Right ventricle myocardium superior (tissue), 1 donor: ENCODE measurements at regions not wholly inside any gene's neighbourhood (a gene's known extent, or its start where the extent isn't known, plus 50 kb on each side); places are given as distances from the start of the nearest gene placed in this dataset.
"Not testable (repeated sequence)": the region's sequence is repeated elsewhere in the genome, so short reads cannot be mapped to it uniquely, and the experiment has no call there.

Experiments used
- ATAC-seq: fragments of 200-7000 bp; cut with Tn5 transposase; one replicate; pipeline ENCODE4 v1.9.1; 2020; ENCODE audit warnings: mild to moderate bottlenecking; ENCODE audit not compliant: poor library complexity
- DNase-seq: peaks from one replicate; pipeline ENCODE4 v3.0.0-alpha.2; 2020
- intact Hi-C: fragments of 100-400 bp; cut with DNase I; formaldehyde crosslinking; loops from one replicate; pipeline ENCODE4 v1.11.2; 2022
- donor health status: DM: no; HTN: yes; CAD: no; lungs with severe emphysema.

DNA sequence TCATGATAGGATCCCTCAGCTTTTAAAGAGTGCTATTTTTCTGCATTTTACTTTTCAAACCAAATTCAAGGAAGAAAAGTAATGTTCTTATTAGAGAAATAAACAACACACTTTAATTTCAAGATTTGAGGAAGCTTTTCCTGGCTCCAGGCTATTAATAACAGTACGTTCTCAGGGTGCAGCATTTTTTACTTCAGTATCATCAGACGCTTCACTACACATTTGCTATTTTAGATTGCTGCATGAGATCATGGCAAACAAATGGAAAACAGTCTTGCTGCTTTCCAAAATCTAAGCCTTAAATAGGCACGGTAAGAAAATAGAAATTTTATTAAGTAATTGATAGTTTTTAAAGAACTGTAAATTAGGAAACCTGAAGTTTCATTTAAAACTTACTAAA lies 253.6 kb upstream of the EXOC2 start:
- intact Hi-C loops, result no loop called here
- DNase-seq, result no peak
- no peak for ATAC-seq

DNA sequence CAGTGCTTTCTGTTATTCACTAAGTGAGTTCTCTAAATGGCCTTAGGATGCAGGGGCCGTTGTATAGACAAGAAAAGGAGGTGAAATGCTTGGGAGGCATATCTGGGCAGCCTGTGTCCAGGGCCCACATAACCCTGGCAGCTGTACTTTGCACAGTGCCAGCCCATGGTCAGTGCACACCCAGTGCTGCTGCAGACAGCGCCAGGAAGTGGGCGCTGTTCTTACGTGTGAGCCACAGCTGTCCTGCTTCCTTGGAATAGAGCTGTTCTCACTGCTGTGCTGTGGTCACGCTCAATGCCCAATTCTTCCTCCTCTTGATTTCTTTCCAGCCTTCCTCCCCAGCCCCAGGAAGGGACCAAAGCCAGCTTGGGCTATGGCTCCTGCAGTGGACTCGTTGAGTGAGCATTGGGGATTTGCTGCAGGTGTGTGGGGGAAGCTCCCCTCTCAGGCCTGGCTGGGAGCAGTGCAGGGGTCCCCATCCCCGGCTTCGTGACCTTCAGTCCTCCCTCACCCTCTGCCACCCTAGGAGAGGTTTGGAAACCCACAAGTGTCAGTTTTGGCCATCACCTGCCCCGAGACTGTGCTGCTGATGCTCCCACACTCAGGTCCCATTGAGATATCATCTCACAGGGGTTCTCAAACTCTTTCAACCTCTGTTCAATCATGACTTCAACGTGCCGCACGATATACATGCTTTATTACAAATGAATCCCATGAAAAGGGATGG lies 246.8 kb upstream of the EXOC2 start:
- DNase-seq (no peak), ATAC-seq (no peak)

DNA sequence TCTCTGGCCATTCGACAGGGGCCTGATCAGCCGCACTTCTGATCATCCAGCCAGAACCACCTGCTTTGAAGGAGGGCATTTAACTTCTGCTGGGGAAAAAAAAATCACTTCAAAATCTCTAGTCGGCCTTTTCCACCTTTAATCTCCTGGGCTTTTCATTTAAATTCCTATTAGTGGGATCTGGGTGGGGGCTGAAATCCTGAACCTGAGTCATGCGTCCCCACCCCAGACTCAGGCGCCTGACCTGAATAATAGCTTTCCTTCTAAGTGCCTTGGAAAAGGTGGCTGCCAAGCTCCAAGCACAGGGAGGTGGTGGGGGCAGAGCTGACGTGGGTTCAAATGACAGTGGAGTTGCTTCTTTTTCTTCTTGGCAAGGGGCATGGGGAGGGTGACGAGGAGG lies 246.0 kb upstream of the EXOC2 start:
- DNase-seq (no peak), ATAC-seq (no peak)
- intact Hi-C loops, result no loop called here

More for the DNA sequence above, 246.8 kb upstream of the EXOC2 start:
- intact Hi-C loops, result no loop called here

DNA sequence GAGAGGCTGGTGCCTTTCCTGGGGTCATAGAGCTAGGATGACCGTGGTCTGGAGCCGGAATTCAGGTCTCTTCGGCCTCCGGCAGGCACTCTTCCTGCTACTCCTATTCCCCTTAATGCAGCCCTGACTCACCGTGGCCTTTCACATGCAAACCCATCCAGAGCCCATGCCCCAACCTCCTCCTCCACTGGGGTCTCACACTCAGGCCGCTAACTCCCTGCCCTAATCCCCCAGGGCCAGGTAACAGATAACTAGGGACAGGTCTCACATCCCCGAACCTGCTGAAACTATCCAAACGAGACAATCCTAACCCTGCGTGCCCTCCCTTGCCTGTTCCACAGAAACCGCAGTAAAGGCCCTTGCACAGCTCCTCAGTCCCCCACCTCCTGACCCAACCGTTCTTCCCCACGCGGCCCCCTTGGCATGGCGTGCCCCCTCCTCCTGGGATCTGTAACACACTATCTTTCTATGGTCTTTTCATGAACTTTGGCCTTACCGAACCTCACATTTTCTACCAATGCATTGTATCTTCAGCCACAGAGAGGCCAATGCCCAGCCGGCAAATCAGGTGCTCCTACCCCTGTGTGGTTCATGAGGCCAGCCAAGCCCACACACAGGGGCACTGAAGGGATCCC lies 245.4 kb upstream of the EXOC2 start:
- intact Hi-C loops, result no loop called here
- DNase-seq (no peak), ATAC-seq (no peak)

DNA sequence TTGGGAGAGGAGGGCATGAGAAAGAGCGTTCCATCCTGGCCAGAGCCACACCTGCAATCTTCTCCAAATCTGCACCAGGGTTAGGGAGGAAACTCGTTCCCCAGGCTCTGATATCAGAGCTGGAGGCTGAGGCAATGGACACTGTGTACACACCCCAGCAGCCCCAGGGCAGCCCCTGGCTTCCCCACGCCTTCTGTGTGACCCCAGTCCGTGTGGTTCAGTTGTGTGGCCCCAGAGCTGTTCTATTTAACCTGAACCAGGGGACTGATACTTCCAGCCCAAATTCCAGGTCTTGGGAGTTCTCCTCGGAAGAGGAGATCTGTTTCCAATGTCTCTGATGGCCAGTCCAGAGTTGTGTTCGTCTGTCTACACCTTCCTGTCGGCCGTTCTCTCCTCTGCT lies 242.6 kb upstream of the EXOC2 start:
- intact Hi-C loops, result no loop called here
- ATAC-seq (no peak), DNase-seq (no peak)

DNA sequence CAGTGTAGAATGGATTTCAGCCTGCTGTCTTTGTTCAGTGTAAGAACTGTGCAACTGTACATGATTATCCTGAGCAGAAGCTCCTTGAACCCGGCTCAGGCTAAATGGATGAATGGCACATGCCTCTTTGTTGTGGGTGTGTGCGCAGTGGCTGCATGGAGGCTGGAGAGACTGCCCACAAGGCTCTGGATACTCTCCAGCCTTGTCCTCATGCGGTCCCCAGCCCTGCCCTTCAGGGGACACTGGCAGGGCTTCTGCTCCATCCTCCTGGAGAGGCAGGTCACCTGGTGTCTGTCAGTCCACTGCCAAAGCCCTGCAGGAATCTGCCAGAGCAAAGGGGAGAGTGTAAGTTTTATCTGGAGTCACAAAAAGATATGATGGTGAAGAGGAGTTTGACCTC lies 241.7 kb upstream of the EXOC2 start:
- DNase-seq (no peak), ATAC-seq (no peak)
- intact Hi-C loops, result no loop called here

DNA sequence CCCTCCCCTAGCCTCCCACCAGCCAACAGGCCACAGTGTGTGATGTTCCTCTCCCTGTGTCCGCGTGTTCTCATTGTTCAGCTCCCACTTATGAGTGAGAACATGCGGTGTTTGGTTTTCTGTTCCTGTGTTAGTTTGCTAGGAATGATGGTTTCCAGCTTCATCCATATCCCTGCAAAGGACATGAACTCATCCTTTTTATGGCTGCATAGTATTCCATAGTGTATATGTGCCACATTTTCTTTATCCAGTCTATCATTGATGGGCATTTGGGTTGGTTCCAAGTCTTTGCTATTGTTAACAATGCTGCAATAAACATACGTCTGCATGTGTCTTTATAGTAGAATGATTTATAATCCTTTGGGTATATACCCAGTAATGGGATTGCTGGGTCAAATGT lies 239.0 kb upstream of the EXOC2 start:
- intact Hi-C loops, ATAC-seq, DNase-seq: not testable (repeated sequence)

DNA sequence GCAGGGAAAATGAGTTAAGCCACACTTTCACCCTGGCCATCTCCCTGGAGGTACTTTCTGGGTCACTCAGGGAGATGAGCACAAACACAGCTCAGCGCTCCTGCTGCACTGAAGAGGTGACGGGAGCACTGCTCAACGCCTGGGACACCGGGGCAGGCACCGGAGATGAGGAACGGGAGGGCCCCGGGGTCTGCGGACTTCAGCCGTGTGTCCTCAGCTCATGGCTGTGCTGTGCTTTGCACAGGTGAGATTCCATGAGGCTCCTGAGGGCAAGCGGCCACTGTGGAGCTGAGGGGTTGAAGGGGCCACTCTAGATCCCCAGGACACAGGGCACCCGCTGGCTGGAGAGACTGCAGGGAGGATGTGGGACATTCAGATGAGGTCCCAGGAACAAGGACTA lies 234.2 kb upstream of the EXOC2 start:
- intact Hi-C loops, result no loop called here
- ATAC-seq, result no peak
- no peak for DNase-seq

DNA sequence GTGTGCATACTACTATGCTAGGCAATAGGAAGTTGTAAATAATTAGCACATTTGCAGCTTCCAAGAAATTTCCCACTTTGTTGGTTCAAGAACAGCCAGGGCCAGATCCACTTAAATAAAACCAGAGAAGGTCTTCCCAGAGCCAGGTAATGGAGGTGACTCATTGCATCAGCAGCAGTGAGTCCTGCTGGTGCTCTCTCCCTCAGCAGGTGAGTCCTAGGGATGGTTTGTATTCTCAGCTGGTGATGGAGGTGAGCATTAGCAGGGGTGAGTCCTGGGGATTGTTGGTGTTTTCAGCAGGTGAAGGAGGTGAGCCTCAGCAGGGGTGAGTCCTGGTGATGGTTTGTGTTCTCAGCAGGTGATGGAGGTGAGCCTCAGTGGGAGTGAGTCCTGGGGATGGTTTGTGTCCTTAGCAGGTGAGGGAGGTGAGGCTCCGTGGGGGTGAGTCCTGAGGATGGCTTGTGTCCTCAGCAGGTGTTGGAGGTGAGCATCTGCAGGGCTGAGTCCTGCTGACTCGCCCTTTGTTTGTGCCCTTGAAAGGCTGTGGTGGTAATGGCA lies 232.8 kb upstream of the EXOC2 start:
- ATAC-seq (no peak), DNase-seq (no peak)
- intact Hi-C loops, result no loop called here

DNA sequence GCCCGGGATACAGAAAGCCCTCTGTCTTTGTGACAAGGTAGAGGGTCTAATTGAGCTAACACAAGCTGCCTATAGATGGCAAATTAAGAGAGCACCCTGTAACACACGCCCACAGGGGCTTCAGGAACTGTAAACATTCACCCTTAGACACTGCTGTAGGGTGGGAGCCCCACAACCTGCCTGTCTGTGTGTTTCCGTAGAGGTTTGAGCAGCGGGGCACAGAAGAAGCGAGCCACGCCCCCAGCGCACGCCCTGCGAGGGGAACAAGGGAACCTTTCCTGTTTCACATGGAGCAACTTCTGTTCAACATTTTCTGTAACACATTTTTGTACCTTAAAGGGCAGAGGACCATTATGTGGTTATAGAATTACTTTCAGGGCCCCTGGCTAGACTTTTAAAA lies 231.7 kb upstream of the EXOC2 start:
- DNase-seq (no peak), ATAC-seq (no peak)
- intact Hi-C loops, result no loop called here

DNA sequence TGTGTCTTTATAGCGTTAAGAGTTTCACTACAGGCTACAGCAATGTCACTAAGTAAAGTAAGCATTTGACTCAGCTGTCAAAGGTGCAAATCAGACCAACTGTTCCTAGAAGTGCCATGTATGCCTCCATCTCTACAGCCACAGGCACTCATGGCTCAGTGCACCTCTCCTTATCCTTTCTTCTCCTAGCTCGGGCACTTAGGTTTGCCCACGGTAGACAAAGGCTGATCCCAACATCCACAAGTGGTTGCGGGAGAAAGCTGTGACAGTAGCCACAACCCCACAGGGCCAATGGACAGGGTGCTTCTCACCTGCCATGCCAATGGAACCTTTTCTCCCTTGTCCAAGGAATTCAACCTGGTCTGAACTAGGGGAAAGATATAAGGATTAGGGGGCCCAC lies 228.5 kb upstream of the EXOC2 start:
- DNase-seq, result no peak
- intact Hi-C loops, result no loop called here

DNA sequence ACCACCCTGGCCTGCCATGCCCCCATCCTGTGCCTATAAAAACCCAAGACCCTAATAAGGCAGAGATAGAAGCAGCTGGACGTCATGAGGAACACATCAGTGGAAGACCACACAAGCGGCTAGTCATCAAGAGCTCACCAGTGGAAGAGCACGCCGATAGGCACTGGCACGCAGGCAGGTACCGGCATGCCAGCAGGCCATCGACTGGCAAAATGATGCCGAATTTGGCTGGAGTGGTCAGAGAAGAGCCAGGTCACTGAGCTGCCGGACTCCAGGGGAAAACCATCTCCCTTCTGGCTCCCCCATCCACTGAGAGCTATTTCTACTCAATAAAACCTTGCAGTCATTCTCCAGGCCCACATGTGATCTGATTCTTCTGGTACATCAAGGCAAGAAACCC lies 227.6 kb upstream of the EXOC2 start:
- ATAC-seq (no peak), DNase-seq (no peak)
- intact Hi-C loops, result no loop called here

More for the DNA sequence above, 228.5 kb upstream of the EXOC2 start:
- ATAC-seq, result no peak

DNA sequence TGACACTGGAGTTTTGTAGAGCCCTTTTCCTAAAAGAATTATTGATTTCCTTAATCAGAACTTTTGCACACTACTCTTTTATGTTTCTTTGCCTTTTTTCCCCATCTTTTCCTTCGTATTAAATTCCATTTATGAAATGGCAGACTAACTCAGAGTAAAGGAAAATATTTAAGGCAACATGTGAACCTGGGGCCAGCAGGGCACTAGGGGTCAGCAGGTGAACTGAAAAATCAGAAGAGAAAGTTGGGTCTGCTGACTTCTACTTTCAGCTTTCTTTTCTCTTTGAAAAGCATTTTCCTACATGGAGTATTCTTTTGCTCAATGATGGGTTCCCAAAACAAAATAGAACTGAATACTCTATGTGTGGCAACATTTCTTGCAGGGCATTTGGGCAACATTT lies 226.6 kb upstream of the EXOC2 start:
- intact Hi-C loops, result no loop called here
- no peak for DNase-seq
- no peak for ATAC-seq

DNA sequence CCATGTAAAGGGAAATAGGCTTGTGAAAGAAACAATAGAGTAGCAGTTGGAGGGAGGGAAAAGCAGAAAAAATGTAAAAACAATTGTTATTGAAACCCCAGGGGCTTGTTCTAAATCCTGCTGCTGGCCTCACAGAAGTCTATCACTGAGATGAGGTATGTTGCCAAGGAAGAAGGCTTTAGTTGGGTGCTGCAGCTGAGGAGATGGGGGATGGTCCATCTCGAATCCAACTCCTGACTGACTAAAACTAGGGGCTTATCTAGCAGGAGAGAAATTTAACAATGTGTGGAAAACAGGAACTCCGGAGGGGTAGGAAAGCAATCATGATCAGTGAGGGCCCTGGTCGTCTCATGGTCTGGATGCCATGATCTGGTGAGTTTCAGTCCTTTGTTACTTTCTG lies 225.0 kb upstream of the EXOC2 start:
- ATAC-seq, result no peak

DNA sequence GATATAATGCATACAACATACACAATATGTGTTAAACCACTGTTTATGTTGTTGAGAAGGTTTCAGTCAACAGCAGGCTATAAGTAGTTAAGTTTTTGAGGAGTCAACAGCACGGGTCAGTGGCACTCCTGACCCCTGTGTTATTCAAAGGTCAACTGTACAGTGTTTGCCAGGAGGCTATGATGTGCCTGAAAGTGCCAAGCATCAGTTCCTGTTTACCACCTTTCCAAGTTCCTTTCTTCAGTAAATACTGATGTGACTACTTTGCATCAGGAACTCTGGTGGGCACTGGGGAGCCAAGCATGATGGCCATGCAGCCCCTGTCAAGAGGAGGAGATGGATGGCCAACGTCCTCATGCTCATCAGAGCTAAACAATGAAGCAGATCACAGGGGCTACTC lies 224.4 kb upstream of the EXOC2 start:
- intact Hi-C loops, result no loop called here
- no peak for DNase-seq
- no peak for ATAC-seq

More for the DNA sequence above, 225.0 kb upstream of the EXOC2 start:
- no peak for DNase-seq
- intact Hi-C loops, result no loop called here

DNA sequence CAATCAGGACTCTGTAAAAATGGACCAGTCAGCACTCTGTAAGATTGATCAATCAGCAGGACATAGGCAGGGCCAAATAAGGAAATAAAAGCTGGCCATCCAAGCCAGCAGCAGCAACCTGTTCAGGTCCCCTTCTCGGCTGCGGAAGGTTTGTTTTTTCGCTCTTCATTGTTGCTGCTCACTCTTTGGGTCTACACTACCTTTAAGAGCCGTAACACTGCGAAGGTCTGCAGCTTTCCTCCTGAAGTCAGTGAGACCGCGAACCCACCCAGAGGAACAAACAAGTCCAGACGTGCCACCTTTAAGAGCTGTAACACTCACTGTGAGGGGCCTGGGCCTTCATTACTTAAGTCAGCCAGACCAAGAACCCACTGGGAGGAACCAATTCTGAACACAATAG lies 223.2 kb upstream of the EXOC2 start:
- DNase-seq (no peak), ATAC-seq (no peak)
- intact Hi-C loops, result no loop called here

DNA sequence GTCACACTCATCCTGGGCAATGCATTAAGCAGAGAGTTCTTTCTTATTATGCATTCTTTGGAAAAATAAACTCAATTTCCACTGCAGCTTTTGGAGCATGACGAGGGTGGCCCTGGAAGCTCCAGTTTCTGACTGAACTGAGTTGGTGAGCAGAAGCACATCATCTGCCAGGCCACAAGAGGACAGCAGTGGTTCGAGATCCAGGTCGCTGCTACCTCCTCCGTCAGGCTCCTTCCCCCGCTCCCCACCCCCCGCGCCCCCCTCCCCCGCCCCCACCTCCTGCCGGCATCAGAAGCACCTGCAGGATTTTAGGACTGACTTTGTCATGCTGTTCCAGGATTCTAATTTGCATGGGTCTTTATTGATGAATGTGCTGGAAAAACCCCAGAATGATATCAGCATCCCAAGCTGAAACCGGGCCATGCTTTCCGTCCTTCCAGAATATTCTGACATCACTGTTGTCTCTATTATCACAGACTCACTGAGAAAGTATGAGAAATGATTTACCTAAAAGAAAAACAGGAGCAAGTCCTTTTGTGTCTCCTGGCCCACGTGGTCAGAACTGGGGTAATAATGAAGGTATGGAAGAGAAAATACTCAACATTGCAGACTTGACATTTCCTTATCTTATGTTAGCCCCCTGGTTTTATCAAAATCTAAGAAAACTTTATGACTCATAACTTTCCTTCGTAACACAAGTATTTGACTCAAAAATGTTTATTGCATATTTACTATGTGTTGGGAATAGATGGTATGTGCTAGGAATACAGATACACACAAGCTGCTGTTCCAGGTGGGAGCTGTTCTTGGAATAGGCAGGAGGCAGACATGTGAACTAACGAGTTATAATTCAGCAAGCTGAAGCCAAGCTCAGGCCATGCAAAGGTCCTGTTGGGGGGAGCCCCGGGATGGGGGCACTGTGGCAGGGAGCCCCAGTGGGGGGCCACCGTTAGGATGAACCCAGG lies 220.2 kb upstream of the EXOC2 start:
- DNase-seq (no peak), ATAC-seq (no peak)
- intact Hi-C loops, result no loop called here

DNA sequence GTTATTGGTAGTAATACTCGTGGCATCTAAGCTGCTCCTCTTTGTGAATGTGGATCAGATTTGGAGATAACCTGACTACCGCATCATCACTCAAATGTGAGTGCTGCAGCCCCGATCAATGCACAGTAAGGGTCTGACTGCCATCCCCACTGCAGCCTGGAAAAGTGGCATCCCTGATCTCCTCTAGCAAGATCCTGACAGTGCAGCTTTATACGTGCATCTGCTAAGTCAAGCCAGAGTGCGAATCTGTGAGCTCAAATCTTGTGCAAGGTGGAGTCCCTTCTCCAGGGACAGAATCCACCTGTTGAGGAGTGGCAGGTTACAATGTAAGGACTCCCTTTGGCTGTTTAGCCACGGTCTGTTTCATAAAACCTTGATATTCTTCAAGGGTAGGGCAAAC lies 215.0 kb upstream of the EXOC2 start:
- no peak for DNase-seq
- ATAC-seq, result no peak
- intact Hi-C loops, result no loop called here

DNA sequence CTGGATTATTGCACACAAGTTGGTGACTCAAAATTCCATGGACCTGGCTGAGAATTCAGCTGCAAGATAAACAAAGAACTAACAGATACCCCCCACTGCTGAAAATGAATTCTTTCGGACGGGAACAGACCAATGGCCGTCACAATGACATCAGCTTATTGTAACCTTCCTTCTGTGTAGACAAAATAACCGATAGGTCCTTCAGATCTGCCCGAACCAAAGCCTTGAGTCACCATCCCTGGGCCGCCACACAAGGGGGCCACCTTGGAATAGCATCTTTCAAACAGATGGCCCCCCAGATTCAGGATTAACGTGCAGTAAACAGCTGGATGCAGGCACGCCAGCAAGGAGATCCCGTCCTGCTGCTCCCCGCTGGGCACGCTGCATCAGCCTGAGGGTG lies 214.0 kb upstream of the EXOC2 start:
- DNase-seq (no peak), ATAC-seq (no peak)
- intact Hi-C loops, result no loop called here
